Activated T-helper 1 cell treated with Interleukin-2 at 50 U/mL for 16 hours (primary cell): ENCODE measurements at regions not wholly inside any gene's neighbourhood (a gene's known extent, or its start where the extent isn't known, plus 50 kb on each side); places are given as distances from the start of the nearest gene placed in this dataset.
"Not testable (repeated sequence)": the region's sequence is repeated elsewhere in the genome, so short reads cannot be mapped to it uniquely, and the experiment has no call there.

Experiments used
- DNase-seq: peaks from one replicate; pipeline ENCODE4 v3.0.0-alpha.2; 2020; ENCODE audit warnings: low read depth

DNA sequence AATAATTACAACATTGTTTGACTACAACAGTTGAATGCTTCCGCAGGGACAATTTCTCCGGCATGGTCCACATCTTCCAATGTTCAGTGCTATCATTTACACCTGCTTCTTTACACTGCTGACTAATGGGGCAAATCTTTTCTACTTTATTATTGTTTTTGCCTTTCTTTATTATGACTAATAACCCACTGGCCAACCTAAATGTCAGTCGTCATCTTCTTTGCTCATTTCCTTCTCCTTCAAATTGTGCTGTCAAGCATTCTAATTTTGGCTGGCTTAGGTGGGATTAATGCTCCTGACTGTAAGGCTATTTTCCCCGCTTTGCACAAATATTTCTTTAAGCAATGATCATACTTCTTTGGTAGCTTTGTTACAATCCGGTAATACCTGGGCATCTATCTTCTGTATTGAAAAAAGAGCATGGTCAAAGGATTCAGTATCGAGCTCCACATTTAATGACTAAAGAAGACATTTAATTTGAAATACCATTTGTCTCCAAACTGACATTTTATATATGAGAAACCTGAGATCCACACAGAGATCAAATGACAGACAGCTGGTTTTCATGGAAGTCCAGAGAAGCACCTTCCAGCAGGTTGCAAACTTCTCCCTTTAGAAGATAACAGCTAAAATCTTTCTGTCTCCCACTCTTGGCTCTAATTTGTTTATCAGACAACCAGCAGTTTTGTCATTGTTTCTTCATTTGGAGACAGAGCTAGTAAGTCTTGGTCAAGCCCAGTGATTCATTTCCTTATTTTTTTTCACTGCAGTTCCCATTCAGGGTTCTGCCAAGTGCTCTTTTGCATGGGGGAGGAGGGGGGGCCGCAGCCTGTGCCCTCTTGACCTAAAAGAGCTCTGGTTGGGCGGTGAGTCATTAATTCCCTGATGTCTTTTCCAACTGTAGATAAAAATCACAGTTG is 132.9 kb downstream of the SOCS6 start:
- DNase-seq: no peak

DNA sequence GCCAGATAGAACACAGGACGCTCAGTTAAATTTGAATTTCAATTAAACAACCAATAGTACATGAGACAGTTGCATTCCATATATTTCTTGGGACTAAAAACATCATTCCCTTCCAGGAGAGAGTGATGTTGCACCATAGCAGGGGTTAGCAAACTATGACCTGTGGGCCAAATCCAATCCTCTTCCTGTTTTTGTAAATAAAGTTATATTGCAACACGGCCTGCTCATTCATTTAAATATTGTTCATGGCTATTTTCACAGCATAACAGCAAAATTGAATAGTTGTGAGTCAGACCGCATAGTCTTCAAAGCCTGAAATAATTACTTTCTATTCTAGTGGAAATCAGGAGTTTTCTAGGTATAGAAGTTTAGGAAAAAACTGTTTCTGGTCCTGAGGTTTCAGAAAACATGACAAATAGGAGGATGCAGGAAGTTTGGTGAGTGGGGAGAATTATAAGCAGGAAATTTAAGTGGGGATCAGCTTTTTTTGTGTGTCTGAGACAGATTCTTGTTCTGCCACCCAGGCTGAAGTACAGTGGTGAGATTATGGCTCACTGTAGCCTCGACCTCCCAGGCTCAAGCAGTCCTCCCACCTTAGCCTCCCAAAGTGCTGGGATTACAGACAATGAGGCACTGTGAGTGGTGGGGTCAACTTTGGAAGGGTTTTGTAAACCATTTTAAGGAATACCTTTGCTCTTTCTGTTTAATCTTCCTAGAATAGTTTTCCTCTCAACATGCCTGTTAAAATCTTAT is 131.5 kb downstream of the SOCS6 start:
- no peak for DNase-seq

DNA sequence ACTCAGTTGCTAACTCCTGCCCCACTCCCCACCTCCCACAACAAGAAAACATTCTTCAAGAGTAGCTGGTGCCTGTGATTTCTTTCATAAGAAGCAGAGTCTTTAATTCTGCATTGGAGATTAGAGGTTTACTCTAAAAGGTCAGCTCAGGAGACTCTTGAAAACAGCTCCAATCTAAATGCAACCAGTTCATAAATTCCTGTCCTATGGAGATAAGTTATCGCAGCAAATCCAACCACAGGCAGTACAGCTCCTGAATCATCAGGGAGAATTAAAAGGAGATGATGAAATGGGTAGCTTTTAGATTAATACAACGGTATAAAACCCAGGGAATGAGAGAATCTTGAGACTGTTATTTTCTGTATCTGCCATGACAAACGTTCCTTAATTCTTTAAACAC is 130.7 kb downstream of the SOCS6 start:
- DNase-seq: no peak

DNA sequence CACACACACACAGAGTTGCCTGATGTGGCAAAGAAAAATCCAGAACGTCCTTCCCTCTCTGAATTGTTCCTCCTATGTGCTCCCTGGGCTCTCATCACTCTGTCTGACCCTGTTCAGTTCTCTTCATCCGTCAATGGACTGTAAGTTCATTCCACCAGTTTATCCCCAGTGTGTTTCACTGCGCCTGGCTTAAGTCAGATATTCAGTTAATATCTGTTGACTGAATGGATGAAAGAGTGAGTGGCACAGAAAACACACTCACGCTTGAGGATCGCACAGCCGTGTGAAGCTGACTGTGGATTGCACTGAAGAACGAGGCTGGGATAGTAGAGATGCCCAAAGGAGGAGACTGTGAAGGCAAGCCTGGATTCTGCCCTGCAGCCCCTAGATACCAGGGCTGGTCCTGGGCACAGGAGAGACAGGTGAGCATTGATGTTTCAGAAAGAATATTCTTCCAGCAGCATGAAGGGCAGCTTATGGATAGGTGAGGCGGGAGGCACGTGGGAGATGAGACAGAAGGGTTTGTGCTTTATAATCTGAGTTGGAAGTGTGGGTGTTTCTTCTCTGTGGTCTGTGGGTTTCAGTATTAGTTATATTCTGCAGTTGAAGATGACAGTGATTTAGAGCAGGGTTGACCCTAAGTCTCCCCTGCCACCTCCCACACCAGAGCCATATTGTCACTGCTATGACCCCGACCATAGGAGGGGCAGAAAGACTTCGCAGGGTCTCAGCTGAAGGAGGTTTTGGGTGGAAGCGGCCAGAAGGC is 129.9 kb downstream of the SOCS6 start:
- no peak for DNase-seq

DNA sequence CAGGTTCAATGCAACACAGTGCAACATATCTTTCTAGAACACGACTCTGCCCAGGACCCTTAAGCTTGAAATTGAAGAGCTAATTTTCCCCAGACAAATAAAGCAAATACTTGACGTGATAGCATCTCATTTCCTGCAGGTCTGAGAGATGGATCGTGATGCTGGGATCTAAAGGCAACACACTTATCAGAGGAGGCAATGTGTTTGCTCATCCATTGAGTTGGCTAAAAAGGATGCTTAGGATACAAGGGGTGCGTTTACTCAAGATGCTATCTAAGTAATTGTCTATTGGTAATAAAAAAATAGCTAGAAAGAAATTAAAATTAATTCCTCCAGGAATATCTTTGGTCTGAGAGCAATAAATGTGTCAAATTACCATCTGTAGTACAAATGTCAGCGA is 129.0 kb downstream of the SOCS6 start:
- no peak for DNase-seq

DNA sequence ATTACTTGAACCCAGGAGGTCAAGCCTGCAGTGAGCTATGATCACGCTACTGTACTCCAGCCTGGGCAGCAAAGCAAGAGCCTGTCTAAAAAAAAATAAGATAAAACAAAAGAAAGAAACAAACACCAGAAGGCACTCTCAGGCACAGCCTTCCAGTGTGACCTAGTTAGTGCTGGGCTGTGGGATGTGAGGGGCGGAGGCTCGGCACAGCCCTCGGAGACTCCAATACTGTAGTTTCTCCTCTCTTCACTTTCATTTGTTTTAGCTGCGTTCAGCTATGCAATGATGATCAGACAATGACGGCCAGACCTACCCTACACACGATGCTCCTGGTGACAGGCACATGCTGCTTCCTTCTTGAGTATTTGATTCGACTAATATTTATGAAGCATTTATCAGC is 127.7 kb downstream of the SOCS6 start:
- DNase-seq: no peak

DNA sequence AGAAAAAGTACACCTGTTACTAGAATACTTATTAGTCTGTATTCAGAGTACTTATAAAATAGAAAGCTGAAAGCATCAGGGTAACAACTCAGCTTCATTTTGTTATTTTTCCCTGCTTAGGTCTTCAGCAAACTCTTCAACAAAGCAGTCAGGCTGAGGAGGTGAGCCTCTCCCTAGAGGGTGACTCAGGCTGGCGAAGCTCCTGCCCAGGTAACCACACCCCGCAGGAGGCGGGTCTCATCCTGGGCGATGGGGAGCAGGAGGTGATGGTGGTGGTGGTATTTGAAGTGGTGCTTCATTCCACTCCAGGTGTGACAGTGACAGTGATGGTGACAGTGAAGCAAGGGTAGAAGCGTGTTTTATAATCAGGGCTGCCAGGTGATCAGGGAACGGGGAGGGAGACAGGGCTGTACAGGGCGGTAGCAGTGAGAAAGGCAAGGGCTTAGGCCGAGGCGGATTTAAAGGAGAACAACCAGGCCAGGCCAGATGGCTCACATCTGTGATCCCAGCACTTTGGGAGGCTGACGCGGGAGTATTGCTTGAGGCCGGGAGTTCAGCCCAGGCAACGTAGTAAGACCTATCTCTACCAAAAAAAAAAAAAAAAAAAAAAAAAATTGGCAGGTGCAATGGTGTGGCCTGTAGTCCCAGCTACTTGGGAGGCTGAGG is 127.1 kb downstream of the SOCS6 start:
- DNase-seq: no peak

DNA sequence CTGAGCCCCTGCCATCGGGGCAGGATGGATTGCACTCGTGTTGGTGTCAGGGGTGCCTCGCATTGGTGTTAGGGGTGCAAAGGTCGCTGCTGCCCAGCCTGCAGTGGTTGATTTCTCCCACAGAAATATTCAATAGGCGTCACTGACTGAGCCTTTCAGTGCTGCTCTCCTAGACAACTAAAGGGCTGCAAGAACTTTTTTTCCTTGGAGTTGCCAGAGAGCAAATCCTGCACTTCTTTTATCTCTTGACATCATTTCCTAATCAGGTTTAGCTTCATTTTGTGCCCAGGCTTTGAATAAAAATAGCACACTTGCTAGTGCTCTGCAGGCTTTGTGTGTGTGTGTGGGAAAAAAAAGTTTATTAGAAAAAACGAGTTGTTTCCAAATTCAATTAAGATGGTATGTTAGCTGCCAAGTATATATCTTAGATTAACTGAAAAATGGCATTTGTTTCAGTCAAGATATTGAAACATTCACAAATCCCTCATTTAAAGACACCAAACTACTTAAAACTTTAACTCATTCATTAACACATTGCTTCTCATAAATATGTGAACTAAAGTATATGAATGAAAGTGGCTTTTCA is 125.6 kb downstream of the SOCS6 start:
- DNase-seq: no peak

DNA sequence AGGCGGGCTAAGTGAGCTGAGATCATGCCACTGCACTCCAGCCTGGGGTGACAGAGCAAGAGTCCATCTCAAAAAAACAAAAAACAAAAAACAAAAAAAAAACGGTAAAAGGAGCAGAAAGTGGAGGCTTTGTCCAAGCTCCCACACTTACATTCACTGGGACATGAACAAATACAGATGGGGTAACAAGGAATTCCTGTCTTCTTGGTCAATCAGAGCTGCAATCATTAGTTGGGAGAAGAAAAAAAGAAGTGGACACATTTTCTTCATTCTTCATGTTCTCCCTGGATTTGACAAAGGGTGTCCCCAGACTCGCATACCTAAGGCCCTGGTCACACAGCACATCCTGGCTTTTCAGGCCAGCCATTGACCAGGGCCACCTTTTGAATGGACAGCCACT is 124.6 kb downstream of the SOCS6 start:
- DNase-seq: no peak

DNA sequence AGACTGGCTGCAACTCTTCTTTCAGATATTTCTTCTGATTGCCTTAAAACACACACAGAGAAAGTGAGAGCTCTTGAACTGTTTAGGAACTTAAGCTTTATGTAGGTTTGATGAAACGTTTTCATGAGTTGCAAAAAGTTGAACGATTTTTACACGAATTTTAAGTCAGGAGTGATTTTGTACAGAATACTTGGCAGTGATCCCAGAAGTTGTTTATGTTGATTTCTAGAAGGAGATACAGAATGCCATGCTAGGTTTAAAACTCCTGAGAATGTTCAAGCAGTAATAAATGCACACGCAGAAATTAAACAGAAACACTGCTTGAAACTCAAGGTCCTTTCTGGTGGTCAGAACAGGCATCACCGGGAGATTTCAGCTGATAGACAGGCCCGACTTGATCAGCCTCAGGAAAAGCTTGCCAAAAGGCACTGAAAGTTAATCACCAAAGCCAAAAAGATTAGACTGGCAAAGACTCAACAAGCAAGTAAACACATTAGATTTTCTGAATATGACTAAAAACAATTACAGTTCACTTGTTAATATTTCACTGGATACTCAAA is 123.1 kb downstream of the SOCS6 start:
- no peak for DNase-seq

DNA sequence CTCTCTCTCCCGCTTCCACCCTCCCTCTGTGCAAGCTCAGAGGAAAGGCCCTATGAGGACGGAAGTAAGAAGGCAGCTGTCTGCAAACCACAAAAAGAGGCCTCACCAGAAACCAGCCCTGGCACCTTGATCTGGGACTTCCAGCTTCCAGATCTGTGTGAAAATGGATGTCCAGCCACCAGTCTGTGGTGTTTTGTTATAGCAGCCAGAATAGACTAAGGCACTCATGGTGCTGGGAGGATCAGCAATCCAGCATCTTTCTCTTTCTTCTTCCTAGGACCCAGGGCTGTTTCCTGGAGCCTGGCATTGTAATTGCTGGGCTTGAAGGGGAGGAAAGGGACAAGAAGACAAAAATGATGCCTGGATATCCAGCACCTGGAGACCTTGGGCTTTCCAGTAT is 122.5 kb downstream of the SOCS6 start:
- DNase-seq: no peak

DNA sequence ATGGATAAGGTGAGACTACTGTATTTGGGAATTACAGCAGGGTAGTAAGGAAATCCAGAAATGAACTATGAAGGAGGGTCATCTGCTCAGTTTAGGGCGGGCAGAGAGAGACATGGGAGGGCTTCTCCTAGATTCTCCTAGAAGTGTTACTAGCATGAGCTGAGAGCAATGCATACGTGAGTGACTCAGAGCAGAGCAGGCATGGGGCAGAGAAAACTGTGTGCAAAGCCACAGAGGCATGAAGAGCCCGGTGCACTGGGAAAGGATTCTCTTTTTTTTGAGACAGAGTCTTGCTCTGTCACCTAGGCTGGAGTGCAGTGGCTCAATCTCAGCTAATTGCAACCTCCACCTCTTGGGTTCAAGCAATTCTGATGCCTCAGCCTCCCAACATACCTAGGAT is 116.2 kb downstream of the SOCS6 start:
- DNase-seq: no peak

DNA sequence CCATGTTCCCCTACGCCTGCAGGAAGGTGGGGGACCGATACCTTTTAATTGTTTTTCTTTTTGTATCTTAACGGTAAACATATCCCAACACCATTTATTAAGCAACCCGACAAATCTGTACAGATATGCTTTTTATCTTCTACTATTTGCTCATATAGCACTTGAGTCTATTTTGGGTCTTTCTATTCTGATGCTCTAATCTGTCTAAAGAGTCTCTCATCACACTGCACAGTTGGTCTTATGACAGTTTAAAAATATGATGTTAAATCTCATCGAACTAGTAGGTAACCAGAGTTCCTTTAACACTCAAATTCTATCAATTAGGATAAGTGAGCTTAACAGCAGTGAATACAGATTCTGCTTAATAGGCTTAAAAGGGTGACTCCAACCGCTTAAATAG is 111.6 kb downstream of the SOCS6 start:
- no peak for DNase-seq

DNA sequence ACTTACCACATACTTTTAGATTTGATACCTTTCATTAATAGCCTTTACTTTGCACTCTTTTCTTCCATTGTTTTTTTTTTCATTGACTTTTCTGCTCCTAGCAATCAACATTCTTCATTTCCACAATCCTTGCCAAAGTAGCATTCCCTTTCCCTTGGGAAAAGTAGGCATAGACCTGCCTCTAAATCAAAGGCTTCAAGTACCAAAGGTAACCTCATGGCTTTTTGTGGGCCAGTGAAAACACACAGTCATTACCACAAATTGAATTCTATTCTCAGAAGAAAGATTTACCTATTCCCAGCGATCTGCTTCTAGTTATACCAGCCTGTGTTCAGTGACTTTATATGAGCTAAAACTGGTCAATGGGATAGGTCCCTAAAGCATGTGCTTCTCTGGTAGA is 109.2 kb downstream of the SOCS6 start:
- no peak for DNase-seq

DNA sequence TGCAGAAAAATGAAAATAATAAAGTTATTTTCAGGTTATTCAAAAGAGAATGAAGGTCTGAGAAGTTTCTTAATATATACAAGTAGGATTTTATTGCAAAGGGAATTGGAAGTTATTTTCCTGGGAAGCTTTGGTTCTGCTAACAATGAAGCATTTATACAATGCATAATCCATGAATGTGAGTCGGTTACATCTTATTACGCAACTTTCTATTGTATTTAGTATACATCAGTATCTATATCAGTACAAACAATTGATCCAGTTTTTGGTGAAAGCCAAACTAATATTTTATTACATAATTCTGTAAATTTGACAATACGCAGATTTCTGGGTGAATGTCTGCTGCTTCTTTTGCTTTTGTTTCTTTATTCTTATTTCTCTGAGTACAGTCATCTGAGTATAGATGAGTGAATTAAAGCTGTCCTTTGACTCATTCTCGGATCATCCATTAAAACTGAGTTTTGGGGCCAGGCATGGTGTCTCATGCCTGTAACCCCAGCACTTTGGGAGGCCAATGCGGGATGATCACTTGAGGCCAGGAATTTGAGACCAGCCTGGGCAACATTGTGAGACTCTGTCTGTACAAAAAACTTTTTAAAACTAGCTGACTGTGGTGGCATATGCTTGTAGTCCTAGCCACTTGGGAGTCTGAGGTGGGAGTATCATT is 108.5 kb downstream of the SOCS6 start:
- DNase-seq: no peak

DNA sequence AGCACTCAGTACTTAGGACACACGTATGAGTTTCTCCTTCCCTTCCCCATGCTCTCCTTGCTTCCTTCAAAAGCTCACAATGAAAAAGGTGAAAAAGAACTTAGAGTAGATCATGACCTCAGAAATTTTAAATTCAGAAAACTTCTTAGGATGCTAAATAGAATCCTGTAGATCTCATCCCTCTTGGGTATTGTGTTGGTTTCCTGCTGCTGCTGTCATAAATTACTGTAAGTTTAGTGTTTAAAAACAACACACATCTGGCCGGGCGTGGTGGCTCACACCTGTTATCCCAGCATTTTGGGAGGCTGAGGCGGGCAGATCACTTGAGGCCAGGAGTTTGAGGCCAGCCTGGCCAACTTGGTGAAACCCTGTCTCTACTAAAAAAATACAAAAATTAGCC is 106.9 kb downstream of the SOCS6 start:
- not testable (repeated sequence) for DNase-seq

DNA sequence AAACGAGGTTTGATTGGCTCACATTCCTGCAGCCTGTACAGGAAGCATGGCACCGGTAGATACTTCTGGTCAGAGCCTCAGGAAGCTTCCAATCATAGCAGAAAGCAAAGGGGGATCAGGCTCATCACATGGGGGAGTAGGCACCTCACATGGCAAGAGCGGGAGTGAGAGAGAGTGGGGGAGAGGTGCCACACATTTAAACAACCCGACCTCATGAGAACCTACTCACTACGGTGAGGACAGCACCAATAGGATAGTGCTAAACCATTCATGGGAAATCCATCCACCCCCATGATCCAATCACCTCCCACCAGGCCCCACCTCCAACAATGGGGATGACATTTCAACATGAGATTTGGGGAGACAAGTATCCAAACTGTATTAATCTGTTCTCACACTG is 105.8 kb downstream of the SOCS6 start:
- no peak for DNase-seq

DNA sequence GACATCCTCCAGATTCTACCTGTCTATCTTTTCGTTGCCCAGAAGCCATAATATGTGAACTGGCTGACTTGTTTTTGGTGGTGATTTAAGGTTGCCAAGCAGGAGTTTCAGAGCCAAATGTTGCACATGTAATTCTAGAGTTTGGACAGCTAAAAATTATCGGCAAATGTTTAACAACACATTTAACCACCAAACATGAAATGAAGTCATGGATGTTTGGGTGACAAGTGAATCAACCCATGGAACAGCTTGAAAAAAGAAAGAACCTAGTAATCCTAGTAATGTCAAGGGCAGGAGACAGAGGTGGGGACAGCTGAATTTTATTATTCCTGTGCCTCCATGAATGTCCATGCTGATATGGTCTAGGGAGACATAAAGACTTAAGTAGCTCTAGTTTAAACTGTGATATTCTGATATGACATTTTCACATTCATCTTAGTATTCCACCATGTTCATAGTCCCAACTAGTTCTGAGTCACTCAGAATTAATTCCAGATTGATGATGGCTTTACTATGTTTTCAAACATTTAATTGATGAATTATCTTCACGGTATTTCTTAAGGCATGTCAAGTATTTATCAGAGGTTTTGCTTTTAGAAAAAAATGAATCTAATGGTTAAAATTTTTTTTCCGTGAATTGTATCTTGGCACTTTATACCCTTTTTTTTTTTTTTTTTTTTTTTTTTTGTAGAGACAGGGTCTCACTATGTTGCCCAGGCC is 101.7 kb downstream of the SOCS6 start:
- DNase-seq: no peak

DNA sequence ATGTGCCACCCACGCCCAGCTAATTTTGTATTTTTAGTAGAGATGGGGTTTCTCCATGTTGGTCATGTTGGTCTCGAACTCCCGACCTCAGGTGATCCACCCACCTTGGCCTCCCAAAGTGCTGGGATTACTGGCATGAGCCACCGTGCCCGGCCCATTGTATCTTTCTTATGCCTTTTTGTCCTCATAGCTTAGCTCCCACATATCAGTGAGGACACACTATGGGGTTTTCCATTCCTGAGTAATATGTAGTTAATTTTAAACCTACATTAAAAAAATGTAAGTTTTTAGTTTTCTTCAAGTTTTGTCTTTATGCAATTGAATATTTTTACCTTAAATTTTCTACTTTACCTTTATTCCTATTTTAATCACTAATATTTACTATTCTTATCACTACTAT is 100.2 kb downstream of the SOCS6 start:
- DNase-seq: not testable (repeated sequence)

DNA sequence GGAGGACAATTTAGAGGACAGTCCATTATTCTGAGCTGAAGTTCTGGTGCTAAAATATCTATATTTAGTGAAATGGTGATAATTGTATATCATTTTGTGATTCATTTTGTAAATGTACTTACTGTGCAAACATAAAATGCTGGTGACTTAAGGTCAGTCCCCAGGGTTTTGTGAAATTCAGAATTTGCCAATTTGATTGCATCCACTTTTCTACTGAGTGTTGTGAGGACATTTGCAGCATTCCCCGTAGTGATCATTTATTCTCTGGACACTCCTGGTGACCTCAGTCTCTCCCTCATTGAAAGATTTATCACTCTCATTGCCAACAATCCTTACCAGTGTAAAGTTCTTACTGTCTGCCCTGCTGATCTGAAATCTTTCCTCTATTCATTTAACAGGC is 98.2 kb downstream of the SOCS6 start:
- DNase-seq: no peak
